LHCN-M2 (cell line): ENCODE measurements at regions not wholly inside any gene's neighbourhood (a gene's known extent, or its start where the extent isn't known, plus 50 kb on each side); places are given as distances from the start of the nearest gene placed in this dataset.

ENCODE experiments used
- DNase-seq: peaks from one replicate; pipeline ENCODE4 v3.0.0-alpha.2; 2012; ENCODE audit warnings: low read depth

GRCh38 chr4:180542445-180543100, 1700.6 kb upstream of the TENM3 start:
- no peak for DNase-seq

DNA sequence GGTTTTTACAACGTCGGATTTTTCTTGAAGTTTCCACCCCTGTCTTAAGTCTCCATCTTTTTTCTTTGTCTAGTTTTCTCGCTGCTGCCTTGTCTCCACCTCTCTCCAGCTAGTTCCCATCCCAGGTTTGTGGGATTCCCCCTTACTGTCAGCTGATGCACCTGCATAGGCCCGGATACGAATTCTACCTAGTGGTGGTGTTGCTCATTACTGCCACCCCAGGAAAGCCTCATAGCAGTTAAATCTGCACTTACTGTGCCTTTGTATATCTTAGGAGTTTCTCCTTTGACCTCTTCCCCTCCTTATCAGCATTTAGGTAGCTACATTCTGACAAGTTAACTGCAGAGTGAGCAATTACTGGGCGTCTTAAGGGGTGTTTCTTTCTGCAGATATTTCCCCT, 1693.1 kb upstream of the TENM3 start:
- DNase-seq, result no peak

- DNase-seq, result no peak
These were observed 1685.9 kb upstream of the TENM3 start for GRCh38 chr4:180557348-180557747.

- no peak for DNase-seq
These were observed 1685.3 kb upstream of the TENM3 start for GRCh38 chr4:180557950-180558349.

- no peak for DNase-seq
These were observed 1684.8 kb upstream of the TENM3 start for GRCh38 chr4:180558427-180558826.

DNA sequence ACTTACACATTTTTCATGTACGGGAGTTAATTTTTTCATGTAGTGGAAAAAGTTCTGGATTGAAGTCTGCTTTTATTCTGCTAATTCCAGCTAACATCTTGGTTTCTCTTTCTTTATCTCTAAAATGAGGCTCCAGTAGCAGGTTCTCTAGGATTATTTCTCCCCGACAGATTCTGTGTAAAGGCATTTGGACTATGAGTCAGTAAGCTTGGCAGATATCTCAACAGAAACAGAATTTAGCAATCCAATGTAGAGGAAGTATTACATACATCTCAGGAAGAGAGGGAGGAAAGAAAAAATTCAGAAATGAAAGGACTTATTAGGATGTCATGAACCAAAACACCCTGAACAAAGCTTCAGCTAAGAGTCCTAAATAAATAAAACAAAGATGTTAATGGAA, 1682.3 kb upstream of the TENM3 start:
- no peak for DNase-seq

DNA sequence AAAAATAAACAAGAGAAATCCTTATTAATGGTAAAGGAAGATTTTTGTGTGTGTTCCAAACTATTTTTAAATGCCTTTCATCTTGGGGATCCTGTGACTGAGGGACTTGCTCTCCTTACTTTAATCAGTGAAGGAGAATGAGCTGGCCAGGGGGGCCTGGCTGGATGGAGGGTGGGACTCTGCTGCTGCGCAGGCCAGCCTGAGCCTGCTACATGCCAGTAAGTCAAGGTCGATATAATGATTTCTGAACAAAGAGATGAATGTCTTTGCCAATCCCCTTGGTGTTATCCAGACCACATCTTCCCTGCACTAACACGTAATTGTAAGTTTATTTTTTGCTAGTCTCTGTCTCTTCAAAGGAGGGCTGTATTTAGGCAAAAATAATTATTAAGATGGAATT, 1679.2 kb upstream of the TENM3 start:
- no peak for DNase-seq

DNA sequence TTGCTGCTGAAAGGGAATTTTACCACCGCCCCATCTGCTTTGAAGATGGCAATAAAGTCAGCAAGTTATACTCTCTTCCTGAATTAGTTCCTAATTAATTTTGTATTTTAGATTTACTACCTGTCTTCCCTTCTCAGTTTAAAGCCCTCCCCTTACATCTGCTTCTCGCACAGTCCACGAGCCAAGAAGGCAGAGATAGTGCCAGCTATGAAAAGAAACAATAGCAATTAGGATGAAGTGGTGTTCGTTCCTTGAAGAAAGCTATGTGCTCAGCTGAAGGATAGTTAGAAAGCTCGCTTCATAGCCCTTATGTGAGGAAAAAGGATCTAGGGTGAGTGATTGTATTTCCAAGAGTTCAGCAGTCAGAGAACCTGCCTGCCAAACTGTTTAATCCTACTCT, 1678.8 kb upstream of the TENM3 start:
- DNase-seq, result no peak

DNA sequence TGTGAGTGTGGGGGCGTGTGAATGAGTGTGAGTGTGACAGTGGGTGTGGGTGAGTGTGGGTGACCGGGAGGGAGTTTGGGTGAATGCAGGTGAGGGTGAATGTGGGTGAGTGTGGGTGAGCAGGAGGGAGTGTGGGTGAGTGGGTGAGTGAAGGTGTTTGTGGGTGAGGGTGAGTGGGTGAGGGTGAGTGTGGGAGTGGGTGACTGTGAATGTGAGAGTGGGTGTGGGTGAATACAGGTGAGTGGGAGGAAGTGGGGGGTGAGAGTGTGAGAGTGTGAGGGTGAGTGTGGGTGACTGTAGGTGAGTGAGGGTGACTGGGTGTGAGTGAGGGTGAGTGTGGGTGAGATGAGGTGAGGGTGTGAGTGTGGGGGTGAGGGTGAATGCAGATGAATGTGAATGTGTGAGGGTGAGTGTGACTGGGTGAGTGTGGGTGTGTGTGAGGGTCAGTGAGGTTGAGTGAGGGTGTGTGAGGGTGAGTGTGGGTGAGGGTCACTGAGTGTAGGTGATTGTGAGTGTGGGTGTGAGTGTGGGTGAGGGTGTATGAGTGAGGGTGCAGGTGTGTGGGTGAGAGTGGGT, 1677.3 kb upstream of the TENM3 start:
- DNase-seq, result no peak

- DNase-seq, result no peak
These were observed 1676.7 kb upstream of the TENM3 start for GRCh38 chr4:180566492-180566891.

DNA sequence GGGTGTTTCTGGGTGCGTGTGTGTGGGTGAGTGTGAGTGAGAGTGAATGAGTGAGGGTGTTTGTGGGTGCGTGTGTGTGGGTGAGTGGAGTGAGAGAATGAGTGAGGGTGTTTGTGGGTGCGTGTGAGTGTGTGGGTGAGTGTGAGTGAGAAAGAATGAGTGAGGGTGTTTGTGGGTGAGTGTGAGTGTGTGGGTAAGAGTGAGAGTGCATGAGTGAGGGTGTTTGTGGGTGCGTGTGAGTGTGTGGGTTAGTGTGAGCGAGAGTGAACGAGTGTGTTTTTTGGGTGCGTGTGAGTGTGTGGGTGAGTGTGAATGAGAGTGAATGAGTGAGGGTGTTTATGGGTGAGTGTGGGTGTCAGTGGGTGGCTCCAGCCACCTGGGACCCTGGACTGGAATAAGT, 1676.1 kb upstream of the TENM3 start:
- no peak for DNase-seq

DNA sequence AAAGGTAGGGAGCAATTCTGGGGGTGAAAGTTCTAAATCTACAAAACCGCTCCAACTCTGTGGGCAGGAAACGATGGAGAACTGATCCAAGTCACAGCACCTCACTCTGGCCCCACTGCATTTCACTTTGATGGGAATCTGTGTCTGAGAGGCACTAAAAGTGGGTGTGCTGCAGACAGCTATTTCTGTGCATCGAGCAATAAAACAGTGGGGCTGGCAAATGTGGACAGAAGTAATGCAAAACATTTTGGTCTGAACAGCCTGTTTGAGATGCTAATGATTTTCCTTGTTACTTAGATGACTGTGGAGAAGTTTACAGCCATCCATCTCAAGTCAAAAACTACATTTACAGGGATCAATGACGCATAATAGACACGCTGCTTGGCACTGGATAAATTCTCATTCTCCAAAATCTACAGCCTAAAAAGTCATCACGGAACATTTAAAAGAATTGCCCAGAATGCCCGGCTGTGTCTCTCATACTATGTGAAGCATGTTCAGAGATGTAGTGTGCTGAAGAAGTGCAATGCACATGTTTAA, 1671.6 kb upstream of the TENM3 start:
- DNase-seq, result no peak

- no peak for DNase-seq
These were observed 1665.0 kb upstream of the TENM3 start for GRCh38 chr4:180578175-180578574.

DNA sequence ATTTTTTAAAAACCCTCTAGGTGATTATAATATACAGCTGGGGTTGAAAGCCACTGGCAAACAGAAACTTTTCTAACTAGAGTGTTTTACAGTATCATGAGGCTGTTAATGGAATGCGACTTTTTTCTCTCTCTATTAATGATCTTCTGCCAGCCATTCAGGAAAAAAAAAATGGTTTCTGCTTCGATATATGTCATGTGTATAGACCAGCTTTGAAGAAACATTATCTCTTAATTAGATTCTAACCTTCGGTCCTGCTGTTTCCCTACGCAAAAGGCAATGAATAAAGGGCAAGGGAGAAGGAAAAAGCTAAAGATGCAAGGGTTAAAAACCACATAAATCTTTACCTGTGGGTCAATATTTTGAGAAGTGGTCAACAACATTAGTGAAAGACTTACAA, 1662.1 kb upstream of the TENM3 start:
- DNase-seq, result no peak

- no peak for DNase-seq
These were observed 1655.8 kb upstream of the TENM3 start for GRCh38 chr4:180587379-180587778.

- no peak for DNase-seq
These were observed 1653.6 kb upstream of the TENM3 start for GRCh38 chr4:180589575-180589974.

DNA sequence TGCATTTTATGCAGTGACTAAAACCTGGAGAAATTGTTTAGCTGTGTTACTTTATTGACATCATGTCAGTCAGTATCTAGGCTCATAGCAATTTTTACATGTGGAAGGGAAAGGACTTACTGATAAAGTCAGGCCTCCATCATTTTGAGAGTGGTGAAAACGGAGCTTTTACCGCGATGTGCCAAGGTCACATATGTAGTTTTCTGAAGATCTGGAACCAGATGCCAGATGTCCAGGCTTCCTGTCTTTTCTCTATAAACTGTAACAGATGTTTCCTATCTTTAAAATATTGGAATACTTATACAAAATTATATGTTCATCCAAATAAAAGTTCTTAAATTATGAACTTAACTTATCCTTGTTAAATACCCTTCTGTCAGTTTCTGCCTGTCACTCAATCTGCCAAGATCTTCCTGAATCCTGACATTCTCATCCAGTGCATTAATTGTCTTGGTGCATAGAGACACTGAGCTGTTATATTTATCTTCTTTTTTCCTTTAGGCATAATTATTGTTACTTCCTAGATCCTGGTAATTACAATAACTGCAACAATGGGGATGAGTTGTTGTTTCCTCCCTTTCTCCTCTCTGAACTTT, 1646.2 kb upstream of the TENM3 start:
- no peak for DNase-seq

DNA sequence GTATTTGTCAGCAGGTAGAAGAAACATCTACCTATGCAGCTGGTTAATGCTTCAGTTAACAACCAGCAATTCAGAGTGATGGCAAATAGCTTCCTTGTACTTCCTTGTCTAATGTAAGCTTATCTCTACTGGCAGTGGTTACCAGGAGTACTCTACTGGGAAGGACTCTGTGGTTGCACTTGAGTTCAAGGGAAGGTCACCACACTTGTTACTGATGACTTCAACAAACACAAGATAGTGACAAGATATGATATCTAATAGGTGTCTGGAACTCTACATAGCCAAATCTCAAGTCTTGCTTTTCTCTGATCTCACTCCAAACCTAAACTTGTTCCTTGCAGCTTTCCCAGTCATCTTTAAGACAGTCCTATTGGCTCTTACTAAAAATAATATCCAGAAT, 1644.9 kb upstream of the TENM3 start:
- no peak for DNase-seq

GRCh38 chr4:180603791-180604190, 1639.4 kb upstream of the TENM3 start:
- DNase-seq, result no peak

DNA sequence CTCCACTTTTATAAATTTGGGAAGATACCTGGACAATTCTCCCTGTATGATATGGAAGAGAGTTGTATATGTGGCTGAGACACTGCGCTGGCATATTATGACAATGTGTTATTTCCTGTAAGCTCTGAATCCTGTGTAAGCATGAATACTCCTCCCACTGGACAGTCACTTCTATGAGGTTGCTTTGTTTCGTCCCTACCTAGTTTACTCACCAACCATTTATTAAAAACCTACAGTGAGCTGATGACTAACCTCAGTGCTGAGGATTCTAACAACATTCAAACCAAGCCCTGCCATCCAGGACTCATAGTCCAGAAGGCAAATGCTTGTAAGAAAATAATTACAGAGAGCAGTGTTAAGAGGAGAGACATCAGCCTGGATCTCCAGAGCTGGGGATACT, 1632.9 kb upstream of the TENM3 start:
- DNase-seq, result no peak

DNA sequence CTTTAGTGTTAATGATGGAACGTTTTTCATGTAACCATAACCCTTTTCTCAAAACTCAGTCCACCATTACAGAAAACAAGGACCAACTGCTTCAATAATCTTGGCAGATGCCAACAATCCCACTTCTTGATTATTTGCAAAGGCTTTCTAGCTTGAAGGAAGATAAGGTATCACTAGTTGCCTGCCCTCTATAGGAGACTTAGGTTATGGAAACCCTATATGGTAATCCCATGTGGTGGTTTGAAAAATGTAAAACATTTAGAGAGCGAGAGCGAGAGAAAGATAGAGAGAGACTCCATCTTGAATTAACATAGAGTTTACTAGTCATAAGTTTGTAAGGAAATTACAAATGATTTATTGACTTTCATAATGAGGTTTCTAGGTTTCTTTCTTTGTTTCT, 1627.5 kb upstream of the TENM3 start:
- no peak for DNase-seq

DNA sequence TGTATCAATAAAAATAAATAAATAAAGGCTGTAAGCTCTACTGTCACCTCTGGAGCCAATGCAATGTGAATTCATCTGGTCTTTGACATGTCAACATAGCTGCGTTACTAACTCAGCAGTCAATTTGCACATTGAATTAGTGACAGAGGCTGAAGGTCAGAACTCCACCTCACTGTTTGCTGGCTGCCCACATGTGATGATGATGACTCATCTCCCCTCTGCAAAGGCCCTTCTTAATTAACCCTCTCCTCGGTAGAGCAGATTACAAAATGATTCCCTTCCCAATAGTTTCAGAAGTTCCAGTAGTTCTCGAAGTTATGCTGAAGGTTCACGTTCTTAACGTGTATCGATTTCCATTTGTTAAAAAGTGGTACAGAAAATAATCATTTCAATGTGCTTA, 1626.0 kb upstream of the TENM3 start:
- DNase-seq, result no peak

DNA sequence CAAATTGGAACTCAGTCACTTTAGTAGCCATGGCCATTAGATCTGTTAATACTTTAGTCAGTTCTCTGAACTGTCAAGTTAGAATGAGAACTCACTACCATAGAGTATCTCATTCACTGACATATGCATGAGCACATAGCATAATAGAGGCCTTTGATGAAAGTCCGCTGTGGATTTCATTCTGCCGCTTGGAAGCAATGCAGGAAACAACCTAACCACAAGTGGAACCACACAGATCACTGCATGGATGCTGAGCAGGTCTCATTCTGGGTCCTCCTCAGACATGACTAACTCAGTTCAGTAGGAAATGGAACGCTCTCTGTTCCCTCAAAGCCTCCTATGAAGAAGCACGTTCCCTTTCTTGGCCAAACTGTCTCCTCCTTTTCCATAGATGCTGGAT, 1624.8 kb upstream of the TENM3 start:
- DNase-seq, result no peak
